HFFc6 (cell line): ENCODE measurements at regions not wholly inside any gene's neighbourhood (a gene's known extent, or its start where the extent isn't known, plus 50 kb on each side); places are given as distances from the start of the nearest gene placed in this dataset.

ENCODE experiments used
- DNase-seq: peaks from one replicate; pipeline ENCODE4 v3.0.0-alpha.2; 2018
- H3K27ac Mint-ChIP-seq: 2 replicates; pipeline ENCODE4 v1.8.0; 2020; ENCODE audit warnings: mild to moderate bottlenecking, mixed read lengths
- H3K27me3 Mint-ChIP-seq: 2 replicates; pipeline ENCODE4 v1.8.0; 2021; ENCODE audit warnings: mild to moderate bottlenecking, moderate library complexity, mixed read lengths; ENCODE audit not compliant: insufficient read depth
- H3K36me3 Mint-ChIP-seq: 2 replicates; pipeline ENCODE4 v1.8.0; 2021; ENCODE audit warnings: low read depth, mixed read lengths
- H3K4me1 Mint-ChIP-seq: 2 replicates; pipeline ENCODE4 v1.8.0; 2020; ENCODE audit warnings: low read depth, mixed read lengths
- H3K4me3 Mint-ChIP-seq: 2 replicates; pipeline ENCODE4 v1.8.0; 2020; ENCODE audit warnings: mild to moderate bottlenecking, moderate library complexity, mixed read lengths
- H3K9me3 Mint-ChIP-seq: 2 replicates; pipeline ENCODE4 v1.8.0; 2020; ENCODE audit warnings: mild to moderate bottlenecking, mixed read lengths
- CTCF ChIP-seq: fragments of 200-600 bp; sonication (generic); IDR thresholded peaks from 2 replicates; pipeline ENCODE4 v1.5.0; 2021; ENCODE audit warnings: antibody characterized with exemption, mild to moderate bottlenecking

DNA sequence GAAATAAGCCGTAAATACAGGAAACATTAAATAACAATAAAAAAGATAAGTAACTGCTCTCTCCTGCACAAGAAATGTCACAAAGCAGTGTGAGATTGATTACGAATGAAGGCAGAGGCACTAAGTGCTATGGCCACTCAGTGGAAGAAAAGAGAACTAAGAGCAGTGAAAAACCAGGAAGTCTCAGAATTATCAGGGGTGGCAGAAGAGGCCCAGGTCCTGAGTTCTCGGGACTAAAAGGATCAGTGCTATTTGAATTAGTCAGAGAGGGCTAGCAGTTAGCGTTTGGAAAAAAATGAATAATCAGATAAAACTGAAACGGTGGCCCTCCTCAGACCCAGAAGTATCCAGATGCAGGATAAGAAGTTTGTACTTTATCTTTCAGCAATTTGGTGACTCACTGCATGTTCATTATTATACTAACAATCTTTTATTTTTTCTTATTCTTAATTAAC is 367.1 kb downstream of the ZEB2 start:
- no peaks in the 10 kb centered on the region for H3K9me3 Mint-ChIP-seq
- peaks cover 52% of the 10 kb centered on the region for H3K4me1 Mint-ChIP-seq
- peak overlapping the region; percentile 66 for H3K4me3 Mint-ChIP-seq
- peak; percentile 24 for TF ChIP-seq CTCF
- no peaks in the 10 kb centered on the region for H3K36me3 Mint-ChIP-seq
- H3K27ac Mint-ChIP-seq, result peak overlapping the region; percentile 88
- DNase-seq, result peak; percentile 77
- H3K27me3 Mint-ChIP-seq, result no peaks in the 10 kb centered on the region

- peaks cover 45% of the 10 kb centered on the region for H3K4me1 Mint-ChIP-seq
- H3K4me3 Mint-ChIP-seq, result 0 out of 2 replicates have a peak overlapping the region, but pooled peaks have one; percentile 50
- H3K36me3 Mint-ChIP-seq, result no peaks in the 10 kb centered on the region
- no peak overlapping the region; the same call in 1 of the 2 replicates for H3K27ac Mint-ChIP-seq
- DNase-seq, result no peak
- no peaks in the 10 kb centered on the region for H3K9me3 Mint-ChIP-seq
- TF ChIP-seq CTCF, result no peak
- no peaks in the 10 kb centered on the region for H3K27me3 Mint-ChIP-seq
Measured at GRCh38 chr2:144151851-144152250, 368.1 kb downstream of the ZEB2 start.

GRCh38 chr2:144151405-144151804 is 368.5 kb downstream of the ZEB2 start:
- no peak for TF ChIP-seq CTCF
- peaks cover 42% of the 10 kb centered on the region for H3K4me1 Mint-ChIP-seq
- no peak overlapping the region for H3K4me3 Mint-ChIP-seq
- no peaks in the 10 kb centered on the region for H3K9me3 Mint-ChIP-seq
- H3K36me3 Mint-ChIP-seq, result no peaks in the 10 kb centered on the region
- no peak for DNase-seq
- H3K27ac Mint-ChIP-seq, result no peak overlapping the region
- H3K27me3 Mint-ChIP-seq, result no peaks in the 10 kb centered on the region

DNA sequence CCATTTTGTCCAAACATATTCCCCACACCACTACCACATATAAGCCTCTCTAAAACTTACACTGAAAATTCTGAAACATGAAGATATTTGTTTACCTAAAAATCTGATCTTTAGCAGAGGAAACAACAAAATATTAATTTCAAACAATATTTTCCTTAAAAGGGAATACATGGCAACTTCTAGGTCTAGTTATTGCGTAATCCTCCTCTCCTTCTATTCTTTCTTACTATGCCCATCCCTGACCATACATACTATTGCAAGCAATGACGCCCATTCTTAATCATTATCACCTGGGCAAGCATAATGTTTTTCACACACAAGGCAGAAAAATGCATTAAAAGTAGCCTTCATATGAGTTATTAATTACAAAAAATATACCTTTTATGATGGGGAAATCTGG is 372.6 kb downstream of the ZEB2 start:
- no peaks in the 10 kb centered on the region for H3K9me3 Mint-ChIP-seq
- no peak for TF ChIP-seq CTCF
- no peak for DNase-seq

GRCh38 chr2:144146876-144147275 is 373.0 kb downstream of the ZEB2 start:
- H3K4me3 Mint-ChIP-seq, result no peak overlapping the region
- no peak for DNase-seq
- peaks cover 21% of the 10 kb centered on the region for H3K4me1 Mint-ChIP-seq
- H3K9me3 Mint-ChIP-seq, result no peaks in the 10 kb centered on the region
- TF ChIP-seq CTCF, result no peak
- H3K27me3 Mint-ChIP-seq, result no peaks in the 10 kb centered on the region
- no peak overlapping the region for H3K27ac Mint-ChIP-seq
- H3K36me3 Mint-ChIP-seq, result peaks cover 4% of the 10 kb centered on the region; the same call in 1 of the 2 replicates

More for the DNA sequence above, 372.6 kb downstream of the ZEB2 start:
- Mint-ChIP-seq H3K27me3 (no peaks in the 10 kb centered on the region), H3K4me1 (peaks cover 26% of the 10 kb centered on the region), H3K4me3 (no peak overlapping the region), H3K36me3 (peaks cover 4% of the 10 kb centered on the region; the same call in 1 of the 2 replicates), H3K27ac (no peak overlapping the region)

DNA sequence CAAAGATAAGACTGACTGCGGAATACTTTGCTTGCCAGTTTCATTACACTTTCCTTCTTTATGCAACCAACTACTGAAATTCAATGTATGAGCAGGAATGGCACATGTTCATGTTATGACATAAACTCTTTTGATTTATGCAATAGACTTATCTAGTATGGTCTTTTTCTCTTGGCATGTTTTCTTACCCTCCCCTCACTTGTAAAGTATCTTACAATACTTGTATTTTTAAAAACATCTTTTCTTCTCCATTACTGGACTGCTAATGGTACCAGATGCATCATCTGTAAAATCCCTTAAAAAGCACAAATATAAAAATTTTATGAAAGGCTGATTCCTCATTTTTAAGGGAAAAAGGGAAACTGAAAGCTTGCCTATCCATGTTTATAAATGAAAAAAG is 373.8 kb downstream of the ZEB2 start:
- TF ChIP-seq CTCF, result no peak
- Mint-ChIP-seq H3K27ac (no peak overlapping the region), H3K36me3 (peaks cover 4% of the 10 kb centered on the region; the same call in 1 of the 2 replicates), H3K9me3 (no peaks in the 10 kb centered on the region), H3K4me3 (no peak overlapping the region), H3K4me1 (peaks cover 15% of the 10 kb centered on the region), H3K27me3 (no peaks in the 10 kb centered on the region)
- DNase-seq, result no peak
